Activated CD8-positive, alpha-beta T cell treated with anti-CD3 and anti-CD28 coated beads, Interleukin-2, amount 10 ng/mL, durations not matched to agents 7 days and 5 days (primary cell): ENCODE measurements at regions not wholly inside any gene's neighbourhood (a gene's known extent, or its start where the extent isn't known, plus 50 kb on each side); places are given as distances from the start of the nearest gene placed in this dataset.

Experiments used
- ATAC-seq: fragments of 150-1000 bp; cut with Tn5 transposase; one replicate; pipeline ENCODE4 v1.10.0; 2021; ENCODE audit warnings: moderate library complexity
- CTCF ChIA-PET: fragments of 350-600 bp; sonication (Branson Sonifier 250); formaldehyde crosslinking; loops from one replicate; lab custom pipeline; 2021; ENCODE audit warnings: antibody characterized with exemption; lab: Charles Lee
- POLR2A ChIA-PET: fragments of 350-600 bp; sonication (Branson Sonifier 250); formaldehyde crosslinking; loops from one replicate; lab custom pipeline; 2021; ENCODE audit warnings: antibody characterized with exemption; lab: Charles Lee
- DNase-seq: peaks from one replicate; pipeline ENCODE4 v3.0.0-alpha.2; 2020
- H3K27ac Mint-ChIP-seq: one replicate; pipeline ENCODE4 v1.8.0; 2021; ENCODE audit warnings: mild to moderate bottlenecking, mixed read lengths
- H3K27me3 Mint-ChIP-seq: one replicate; pipeline ENCODE4 v1.8.0; 2021; ENCODE audit warnings: low read depth, mixed read lengths
- H3K36me3 Mint-ChIP-seq: one replicate; pipeline ENCODE4 v1.8.0; 2021; ENCODE audit warnings: low read depth, mixed read lengths
- H3K4me1 Mint-ChIP-seq: one replicate; pipeline ENCODE4 v1.8.0; 2021; ENCODE audit warnings: low read depth, mixed read lengths
- H3K4me3 Mint-ChIP-seq: one replicate; pipeline ENCODE4 v1.8.0; 2021; ENCODE audit warnings: mild to moderate bottlenecking, mixed read lengths
- H3K9me3 Mint-ChIP-seq: one replicate; pipeline ENCODE4 v1.8.0; 2022; ENCODE audit warnings: mixed read lengths; ENCODE audit not compliant: insufficient read depth

DNA sequence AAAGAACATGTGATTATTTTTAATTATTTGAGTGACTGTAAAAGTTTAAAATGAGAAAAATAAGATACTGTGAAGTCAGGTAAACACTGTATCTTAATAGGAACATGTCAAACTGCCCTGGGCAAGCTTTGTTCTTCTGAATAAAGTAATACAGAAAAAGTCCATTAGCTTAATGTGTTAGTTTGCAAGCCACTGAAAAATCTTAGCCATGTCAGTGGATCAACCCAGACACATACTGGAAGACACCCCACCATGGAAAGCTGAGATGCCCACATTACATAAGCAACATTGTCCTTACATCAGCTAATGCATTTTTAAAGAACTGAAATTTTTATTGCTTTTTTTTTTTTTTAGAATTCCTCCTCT is 155.2 kb downstream of the BBOX1 start:
- no peaks in the 10 kb centered on the region for H3K36me3 Mint-ChIP-seq
- CTCF ChIA-PET: no interaction called here

DNA sequence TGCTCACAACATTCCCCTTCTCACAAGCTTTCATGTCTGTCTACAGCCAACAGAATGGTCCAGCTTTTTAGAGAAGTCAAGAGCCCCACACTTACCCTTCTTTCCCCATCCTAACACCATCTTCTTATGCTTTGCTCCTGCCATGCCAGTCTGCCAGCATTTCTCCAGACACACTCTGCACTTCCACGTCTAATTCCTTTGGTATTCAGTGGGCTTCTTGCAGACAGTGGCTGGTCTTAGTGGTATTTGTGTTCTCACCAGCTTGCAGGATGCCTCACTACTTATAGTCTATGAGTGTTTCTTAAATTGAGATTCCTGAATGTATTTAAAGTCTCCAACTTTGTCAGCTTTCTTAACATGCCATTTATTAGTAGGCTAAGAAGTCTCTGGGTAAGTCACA is 154.4 kb downstream of the BBOX1 start:
- Mint-ChIP-seq H3K4me1 (no peaks in the 10 kb centered on the region), H3K27ac (no peak overlapping the region), H3K9me3 (no peaks in the 10 kb centered on the region), H3K27me3 (peaks cover 6% of the 10 kb centered on the region), H3K36me3 (no peaks in the 10 kb centered on the region), H3K4me3 (no peak overlapping the region)
- CTCF ChIA-PET: no interaction called here
- POLR2A ChIA-PET: no interaction called here
- DNase-seq (no peak), ATAC-seq (no peak)

More for the DNA sequence above, 155.2 kb downstream of the BBOX1 start:
- ATAC-seq (no peak), DNase-seq (no peak)
- no peaks in the 10 kb centered on the region for H3K9me3 Mint-ChIP-seq
- H3K27me3 Mint-ChIP-seq: peaks cover 6% of the 10 kb centered on the region
- POLR2A ChIA-PET: no interaction called here
- H3K4me3 Mint-ChIP-seq: no peak overlapping the region
- H3K27ac Mint-ChIP-seq: no peak overlapping the region
- H3K4me1 Mint-ChIP-seq: no peaks in the 10 kb centered on the region

DNA sequence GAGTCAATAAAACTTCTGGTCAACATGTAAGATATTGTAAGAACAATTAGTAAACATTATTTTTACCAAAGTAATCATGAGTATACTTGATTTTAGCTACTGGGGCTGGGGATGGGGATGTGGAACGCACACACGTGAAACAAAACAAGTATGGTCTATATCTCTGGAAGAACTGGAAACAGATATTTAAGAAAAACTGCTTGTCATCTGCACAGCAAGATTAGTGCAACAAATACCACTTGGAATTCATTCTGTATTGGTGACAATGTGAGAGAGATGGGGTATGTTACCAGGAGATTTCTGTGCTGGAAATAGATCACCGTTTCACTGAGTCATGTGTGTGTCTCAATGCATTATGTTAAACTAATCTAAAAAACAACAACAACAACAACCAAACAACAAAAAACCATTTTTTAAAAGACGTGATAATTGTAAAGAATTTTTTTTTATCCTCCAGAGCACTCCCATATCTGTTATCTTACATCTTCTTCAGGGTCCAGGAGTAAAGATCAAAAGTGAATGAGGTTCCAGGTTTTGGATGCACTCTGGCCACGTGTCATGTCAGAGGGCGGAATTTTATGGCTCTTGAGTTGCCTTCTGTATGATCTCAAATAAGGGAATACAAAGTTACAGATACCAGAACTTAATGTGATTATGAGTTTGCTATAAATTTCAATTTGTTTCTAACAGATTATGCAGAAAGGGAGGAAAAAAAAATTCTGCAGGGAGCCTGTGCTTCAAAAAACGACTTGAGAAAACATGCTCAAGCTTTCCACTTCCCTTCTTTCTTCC is 153.0 kb downstream of the BBOX1 start:
- H3K36me3 Mint-ChIP-seq: no peaks in the 10 kb centered on the region
- H3K27me3 Mint-ChIP-seq: peaks cover 11% of the 10 kb centered on the region
- no peaks in the 10 kb centered on the region for H3K9me3 Mint-ChIP-seq
- ATAC-seq (no peak), DNase-seq (no peak)
- H3K4me3 Mint-ChIP-seq: no peak overlapping the region
- H3K27ac Mint-ChIP-seq: no peak overlapping the region
- POLR2A ChIA-PET: no interaction called here
- CTCF ChIA-PET: no interaction called here
- no peaks in the 10 kb centered on the region for H3K4me1 Mint-ChIP-seq

DNA sequence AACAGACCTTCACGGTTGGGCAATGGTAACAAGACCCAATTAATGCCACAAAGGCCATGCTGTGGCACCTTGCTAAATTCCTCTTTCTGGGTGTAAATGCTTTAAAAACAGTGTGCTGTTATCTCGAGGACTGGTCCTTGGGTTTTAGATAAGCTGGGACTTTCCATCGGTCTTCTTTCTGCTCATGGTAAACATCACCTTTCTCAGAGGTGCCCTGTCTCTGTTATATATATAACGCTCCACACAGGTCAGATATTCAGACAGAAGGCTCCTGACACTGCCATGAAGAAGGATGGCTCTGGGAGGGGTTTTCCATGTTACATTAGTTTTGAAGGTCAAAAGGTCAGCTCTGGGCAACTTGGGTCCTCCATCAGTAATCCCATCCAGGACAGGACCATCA is 151.6 kb downstream of the BBOX1 start:
- no peak overlapping the region for H3K27ac Mint-ChIP-seq
- POLR2A ChIA-PET: no interaction called here
- no peaks in the 10 kb centered on the region for H3K9me3 Mint-ChIP-seq
- no peaks in the 10 kb centered on the region for H3K4me1 Mint-ChIP-seq
- H3K36me3 Mint-ChIP-seq: no peaks in the 10 kb centered on the region
- no peak for DNase-seq
- peaks cover 15% of the 10 kb centered on the region for H3K27me3 Mint-ChIP-seq
- no peak for ATAC-seq
- CTCF ChIA-PET: no interaction called here
- no peak overlapping the region for H3K4me3 Mint-ChIP-seq

DNA sequence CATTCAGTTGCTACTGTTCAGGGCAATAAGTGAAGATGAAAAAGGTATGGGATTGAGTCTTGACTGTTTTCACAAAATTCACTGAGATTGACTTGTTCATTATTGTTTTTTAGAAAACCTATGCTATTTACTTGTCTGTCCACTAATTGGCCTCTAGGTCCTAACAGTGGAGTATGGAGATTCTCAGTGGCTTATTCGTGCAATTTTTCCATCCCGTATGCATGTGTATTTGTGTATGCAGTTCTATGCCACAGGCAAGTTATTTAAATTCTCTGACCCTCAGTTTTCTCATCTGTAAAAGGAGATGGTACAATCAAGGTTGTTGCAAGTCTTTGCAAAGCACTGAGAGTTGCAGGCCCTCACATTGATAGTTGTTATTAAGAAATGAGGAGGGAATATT is 151.0 kb downstream of the BBOX1 start:
- POLR2A ChIA-PET: no interaction called here
- CTCF ChIA-PET: no interaction called here
- Mint-ChIP-seq H3K27ac (no peak overlapping the region), H3K27me3 (peaks cover 15% of the 10 kb centered on the region), H3K9me3 (no peaks in the 10 kb centered on the region), H3K4me3 (no peak overlapping the region), H3K4me1 (no peaks in the 10 kb centered on the region), H3K36me3 (no peaks in the 10 kb centered on the region)
- no peak for ATAC-seq
- no peak for DNase-seq

DNA sequence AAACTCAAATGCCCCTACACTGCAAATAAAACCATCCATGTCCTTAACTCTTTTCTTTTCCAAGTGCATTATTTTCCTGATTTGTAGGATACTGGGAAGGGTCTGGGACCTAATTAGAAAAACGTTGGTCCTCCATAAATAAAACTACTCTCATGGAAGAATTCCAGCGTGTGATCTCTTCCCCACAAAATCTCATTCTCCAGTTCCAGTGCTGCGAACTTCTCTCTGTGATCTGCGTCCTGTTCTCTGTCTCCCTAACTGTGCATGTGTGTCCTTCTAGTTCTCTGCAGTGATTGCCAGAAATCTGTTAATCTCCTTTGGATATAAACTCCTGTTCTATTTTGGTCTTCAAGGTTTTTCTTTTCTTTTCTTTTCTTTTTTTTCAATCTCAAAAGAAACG is 148.1 kb downstream of the BBOX1 start:
- Mint-ChIP-seq H3K27me3 (peaks cover 8% of the 10 kb centered on the region), H3K9me3 (no peaks in the 10 kb centered on the region), H3K4me3 (no peak overlapping the region), H3K36me3 (no peaks in the 10 kb centered on the region), H3K27ac (no peak overlapping the region), H3K4me1 (no peaks in the 10 kb centered on the region)
- POLR2A ChIA-PET: no interaction called here
- CTCF ChIA-PET: no interaction called here
- DNase-seq (no peak), ATAC-seq (no peak)

DNA sequence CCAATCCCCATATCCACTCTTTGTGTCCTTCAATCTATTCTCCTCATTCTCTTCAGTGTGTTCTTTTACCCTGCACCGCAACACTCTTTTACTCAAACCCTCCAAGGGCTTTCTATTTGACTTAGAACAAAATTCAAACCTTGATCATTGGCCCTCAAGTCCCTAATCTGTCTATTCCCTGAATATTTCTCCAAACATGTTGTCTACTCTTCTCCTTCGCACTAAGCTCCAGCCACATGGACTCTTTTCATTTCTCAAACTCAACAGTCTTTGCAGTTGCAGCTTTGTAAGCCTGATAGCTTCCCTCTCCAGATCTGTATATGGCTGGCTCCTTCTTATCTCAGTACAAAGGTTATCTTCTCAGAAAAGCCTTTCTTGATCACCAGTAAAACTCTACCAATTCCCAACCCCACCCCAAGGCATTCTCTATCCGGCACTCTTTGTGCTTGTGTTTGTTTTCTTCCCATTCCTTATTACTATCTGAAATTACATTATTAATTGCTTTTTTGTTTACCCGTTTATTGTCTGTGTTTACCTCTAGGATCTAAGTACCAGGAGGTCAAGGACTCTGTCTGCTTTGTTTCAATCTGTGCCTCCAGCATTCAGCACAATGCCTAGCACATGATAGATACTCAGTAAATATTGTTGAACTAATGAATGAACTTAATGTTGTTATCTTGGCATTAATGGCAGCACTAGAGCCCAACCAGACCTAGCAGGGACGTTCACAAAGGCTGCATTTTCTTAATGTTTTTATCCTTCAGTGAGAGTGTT is 147.4 kb downstream of the BBOX1 start:
- Mint-ChIP-seq H3K9me3 (no peaks in the 10 kb centered on the region), H3K27ac (no peak overlapping the region), H3K27me3 (peaks cover 8% of the 10 kb centered on the region), H3K4me3 (no peak overlapping the region), H3K4me1 (no peaks in the 10 kb centered on the region), H3K36me3 (no peaks in the 10 kb centered on the region)
- ATAC-seq (no peak), DNase-seq (no peak)
- ChIA-PET CTCF (interaction anchor here (2.1 kb wide), 1 partner anchor 311 kb away, joined by 5 read pairs; no protein-coding TSS in a partner anchor), POLR2A (no interaction called here)

DNA sequence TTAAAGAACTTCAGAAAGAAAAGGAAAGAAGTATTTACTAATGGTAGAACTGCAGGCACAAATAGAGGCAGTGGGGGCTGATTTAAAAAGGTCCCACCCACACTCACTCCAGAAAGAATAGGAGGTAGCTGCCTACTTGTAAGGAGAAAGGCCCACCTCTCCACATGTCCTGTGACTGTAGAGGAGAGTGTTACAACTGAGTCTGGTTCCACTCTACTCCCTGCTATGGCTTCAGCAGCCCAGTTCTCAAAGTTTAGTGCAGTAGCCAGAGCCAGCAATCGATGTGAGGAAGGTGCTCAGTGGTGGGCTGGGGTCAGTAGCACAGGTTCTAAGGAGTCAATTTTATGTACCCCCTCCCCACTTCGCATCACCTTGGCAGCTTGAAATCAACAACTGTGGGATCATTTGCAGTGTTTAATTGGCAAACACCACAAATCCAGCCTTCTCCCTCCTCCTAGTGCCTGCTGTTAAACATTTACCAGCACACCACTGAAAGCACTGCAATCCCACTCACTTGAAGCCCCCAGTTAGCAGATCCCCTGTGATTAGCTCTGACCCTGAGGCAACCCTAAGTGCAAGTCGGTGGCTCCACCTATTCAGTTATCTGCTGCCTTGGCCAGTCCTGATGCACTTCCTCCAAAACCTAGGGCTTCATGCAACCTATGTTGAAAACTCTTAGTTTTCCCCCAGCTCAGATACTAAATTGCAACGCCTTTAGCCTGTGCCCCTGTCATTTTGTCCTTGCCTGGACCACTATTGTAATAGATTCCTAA is 146.6 kb downstream of the BBOX1 start:
- Mint-ChIP-seq H3K4me1 (no peaks in the 10 kb centered on the region), H3K4me3 (no peak overlapping the region), H3K9me3 (no peaks in the 10 kb centered on the region), H3K27ac (no peak overlapping the region), H3K36me3 (no peaks in the 10 kb centered on the region), H3K27me3 (peaks cover 8% of the 10 kb centered on the region)
- POLR2A ChIA-PET: no interaction called here
- DNase-seq (no peak), ATAC-seq (no peak)
- CTCF ChIA-PET: interaction anchor here (0.9 to 2.1 kb wide), 3 partner anchors 28 to 312 kb away, joined by 3 to 5 read pairs (median 3); no protein-coding TSS in a partner anchor

DNA sequence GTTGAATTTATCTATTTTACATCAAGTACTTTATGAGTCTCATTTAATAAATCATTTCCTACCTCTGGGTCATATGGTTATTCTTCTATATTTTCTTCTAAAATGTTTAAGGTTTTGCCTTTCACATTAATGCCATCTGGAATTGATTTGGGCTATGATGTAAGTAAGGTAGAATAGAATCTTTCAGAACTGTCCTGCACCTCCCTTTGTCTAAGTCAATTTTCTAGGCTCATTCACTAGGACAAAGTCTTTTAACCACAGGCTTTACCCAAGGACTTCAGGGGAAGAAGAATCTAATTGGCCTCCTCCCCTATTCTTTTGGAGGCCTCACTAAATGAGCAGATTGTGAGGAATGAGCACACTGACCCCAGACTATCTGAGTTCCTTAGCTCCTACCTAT is 146.0 kb downstream of the BBOX1 start:
- ChIA-PET CTCF (interaction anchor here (0.9 to 2.1 kb wide), 3 partner anchors 29 to 313 kb away, joined by 3 to 5 read pairs (median 3); no protein-coding TSS in a partner anchor), POLR2A (no interaction called here)
- Mint-ChIP-seq H3K27me3 (peaks cover 8% of the 10 kb centered on the region), H3K4me1 (no peaks in the 10 kb centered on the region), H3K27ac (no peak overlapping the region), H3K4me3 (no peak overlapping the region), H3K36me3 (no peaks in the 10 kb centered on the region), H3K9me3 (no peaks in the 10 kb centered on the region)
- ATAC-seq (no peak), DNase-seq (no peak)

DNA sequence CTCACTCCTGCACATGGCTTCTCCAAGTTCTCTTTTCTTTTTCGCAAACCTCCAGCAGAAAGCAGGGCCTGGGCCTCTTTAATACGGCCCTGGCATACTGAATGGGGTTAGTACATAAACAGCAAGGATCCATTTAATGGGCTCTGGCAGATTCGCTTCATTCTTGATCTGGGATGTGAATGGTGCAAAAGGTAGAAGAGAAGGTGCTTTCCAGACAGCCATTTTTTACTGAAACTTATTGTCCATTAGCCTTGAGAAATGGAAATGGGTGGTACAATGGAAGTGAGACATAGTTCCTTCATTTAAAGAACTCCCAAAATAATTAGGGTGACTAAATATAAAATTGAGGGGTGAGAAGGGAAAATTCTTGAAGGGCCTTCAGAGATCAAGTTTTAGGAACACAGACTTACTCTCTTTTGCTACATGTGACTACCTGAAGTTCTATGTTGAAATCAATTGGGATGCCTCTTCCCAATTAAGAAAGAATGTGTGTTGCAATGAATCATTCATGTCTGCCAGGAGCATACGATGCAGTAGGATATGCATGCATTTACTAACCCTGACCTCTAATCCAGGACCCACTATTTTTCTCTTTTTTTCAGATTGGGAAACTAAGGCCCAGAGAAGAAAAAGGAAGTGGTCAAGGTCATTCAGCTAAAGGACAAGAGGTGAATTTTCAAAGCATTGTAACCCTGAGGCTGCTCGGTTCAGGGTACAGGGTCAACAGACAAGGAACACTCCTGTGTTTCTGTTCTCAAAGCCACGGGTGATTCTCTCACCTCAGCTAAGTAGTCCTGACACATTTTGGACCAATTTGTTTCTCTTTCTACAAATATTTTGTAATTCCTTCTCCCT is 144.1 kb downstream of the BBOX1 start:
- H3K9me3 Mint-ChIP-seq: no peaks in the 10 kb centered on the region
- ATAC-seq: no peak
- H3K36me3 Mint-ChIP-seq: no peaks in the 10 kb centered on the region
- H3K4me1 Mint-ChIP-seq: no peaks in the 10 kb centered on the region
- POLR2A ChIA-PET: no interaction called here
- CTCF ChIA-PET: interaction anchor here (0.8 to 2.0 kb wide), 11 partner anchors 14 to 315 kb away, joined by 3 to 32 read pairs (median 5); no protein-coding TSS in a partner anchor
- H3K4me3 Mint-ChIP-seq: no peak overlapping the region
- DNase-seq: no peak
- H3K27ac Mint-ChIP-seq: no peak overlapping the region
- peaks cover 8% of the 10 kb centered on the region for H3K27me3 Mint-ChIP-seq
